K562 (cell line): ENCODE measurements at regions not wholly inside any gene's neighbourhood (a gene's known extent, or its start where the extent isn't known, plus 50 kb on each side); places are given as distances from the start of the nearest gene placed in this dataset.

Experiments used
- ATAC-seq: fragments of 200-7000 bp; cut with Tn5 transposase; 3 replicates; pipeline ENCODE4 v1.9.1; 2020; ENCODE audit warnings: moderate library complexity
- BruUV-seq: library from RNA; stranded (reverse); fragments of 400-500 nt; replicated peaks from 2 replicates; lab custom pipeline; 2021; lab: Mats Ljungman, UMichigan
- CTCF ChIA-PET: fragments of 300-600 bp; formaldehyde crosslinking; extraction: SDS; loops from one replicate; lab custom pipeline; 2021; ENCODE audit warnings: low intra/inter-chr PET ratio; lab: Yijun Ruan, JAX
- POLR2A ChIA-PET: fragments of 300-600, 350-650 bp; sonication (Branson Sonifier 250); formaldehyde crosslinking; extraction: SDS; loops from one replicate; lab custom pipeline; 2021; ENCODE audit warnings: antibody characterized with exemption, inconsistent platforms; lab: Yijun Ruan, JAX
- DNase-seq, 4 experiments: peaks; one replicate each; pipeline versions ENCODE4 v3.0.0 to v3.0.0-alpha.2; 2011 to 2018; ENCODE audit warnings: low spot score in 3 of 4, mixed read lengths in 3 of 4; ENCODE audit errors: extremely low read depth in 1 of 4
- FAIRE-seq: peaks from 2 replicates; lab custom pipeline; 2011; peaks lifted over from hg19 to GRCh38; lab: Jason Lieb, UNC
- H2AFZ ChIP-seq: 2 replicates; pipeline ENCODE4 v1.6.0; 2011; ENCODE audit warnings: low read depth, low read length, control low read depth, inconsistent platforms
- H3K27ac ChIP-seq: fragments of 200-600 bp; 3 replicates; pipeline ENCODE4 v1.8.0; 2011; ENCODE audit warnings: low read depth, mild to moderate bottlenecking, control low read depth, inconsistent platforms, low read length, moderate library complexity, mixed read lengths; ENCODE audit errors: extremely low read depth
- H3K27me3 ChIP-seq, 2 experiments: fragments of 300-600 bp in 1 of 2; 2 replicates in 1 of 2; 3 replicates in 1 of 2; pipeline versions ENCODE4 v1.6.0 to v1.8.0; 2011; ENCODE audit warnings: inconsistent platforms in 2 of 2, low read length in 2 of 2, mild to moderate bottlenecking in 1 of 2, mixed read lengths in 1 of 2, moderate library complexity in 1 of 2; ENCODE audit not compliant: control insufficient read depth in 2 of 2, insufficient read depth in 2 of 2
- H3K36me3 ChIP-seq: fragments of 300-600 bp; 3 replicates; pipeline ENCODE4 v1.8.0; 2011; ENCODE audit warnings: mild to moderate bottlenecking, low read length, inconsistent platforms; ENCODE audit not compliant: control insufficient read depth, insufficient read depth
- H3K4me1 ChIP-seq, 2 experiments: fragments of 200-600 bp in 1 of 2; replicated peaks in 1 of 2; 2 replicates in 1 of 2; 3 replicates in 1 of 2; pipeline versions ENCODE4 v1.5.1 to v1.8.0; 2011; ENCODE audit warnings: inconsistent platforms in 2 of 2, low read length in 2 of 2, mild to moderate bottlenecking in 1 of 2, mixed read lengths in 1 of 2, moderate library complexity in 1 of 2; ENCODE audit not compliant: control insufficient read depth in 2 of 2, insufficient read depth in 2 of 2
- H3K4me2 ChIP-seq: 2 replicates; pipeline ENCODE4 v1.6.1; 2011; ENCODE audit warnings: low read length, control low read depth, inconsistent platforms, mixed read lengths; ENCODE audit not compliant: insufficient read depth
- H3K4me3 ChIP-seq: fragments of 200-600 bp; sonication (generic), shearing (Covaris generic); 2 replicates; pipeline ENCODE4 v1.5.1; 2016; ENCODE audit warnings: control low read depth, inconsistent platforms
- H3K79me2 ChIP-seq: fragments of 200-600 bp; 3 replicates; pipeline ENCODE4 v1.8.0; 2011; ENCODE audit warnings: low read length, inconsistent platforms; ENCODE audit not compliant: control insufficient read depth, insufficient read depth
- H3K9ac ChIP-seq, 2 experiments: 2 replicates each; pipeline versions ENCODE4 v1.6.0 to v1.6.1; 2011; ENCODE audit warnings: low read depth in 2 of 2, low read length in 2 of 2, control low read depth in 1 of 2, inconsistent platforms in 1 of 2, mild to moderate bottlenecking in 1 of 2, mixed read lengths in 1 of 2; ENCODE audit not compliant: insufficient read depth in 1 of 2
- H3K9me1 ChIP-seq: one replicate; pipeline ENCODE4 v1.6.0; 2011; ENCODE audit warnings: inconsistent platforms, mild to moderate bottlenecking, low read length, moderate library complexity; ENCODE audit not compliant: control insufficient read depth, insufficient read depth
- H3K9me3 ChIP-seq: replicated peaks from 2 replicates; pipeline ENCODE4 v1.5.1; 2011; ENCODE audit warnings: low read depth, low read length, inconsistent platforms; ENCODE audit not compliant: control insufficient read depth, insufficient read depth
- H4K20me1 ChIP-seq: replicated peaks from 2 replicates; pipeline ENCODE4 v1.6.1; 2011; ENCODE audit warnings: low read length, inconsistent platforms, mixed read lengths; ENCODE audit not compliant: control insufficient read depth, insufficient read depth
- ILF3 ChIP-seq: fragments of 450-650 bp; IDR thresholded peaks from 2 replicates; pipeline ENCODE4 v1.6.1; 2018; ENCODE audit warnings: antibody characterized with exemption, mild to moderate bottlenecking, moderate library complexity, borderline replicate concordance
- PHB ChIP-seq: fragments of 250-450 bp; sonication (Bioruptor Pico); IDR thresholded peaks from 2 replicates; pipeline ENCODE4 v1.5.0; 2021
- PPARD ChIP-seq: fragments of 250-450 bp; sonication (Bioruptor Pico); IDR thresholded peaks from 2 replicates; pipeline ENCODE4 v1.8.0; 2022; ENCODE audit warnings: inconsistent platforms, mild to moderate bottlenecking, moderate library complexity
- PURB ChIP-seq: sonication (generic); formaldehyde crosslinking; IDR thresholded peaks from 2 replicates; pipeline ENCODE4 v1.9.0; 2021; ENCODE audit warnings: low read depth, mild to moderate bottlenecking, missing genetic modification reagents
- SAP30 ChIP-seq: fragments of 200-600 bp; sonication (generic); IDR thresholded peaks from 2 replicates; pipeline ENCODE4 v1.6.1; 2012; ENCODE audit warnings: borderline replicate concordance, low read depth, mild to moderate bottlenecking, moderate library complexity, low read length, control low read depth, inconsistent platforms; ENCODE audit not compliant: insufficient read depth, poor library complexity, severe bottlenecking
- SMARCA5 ChIP-seq: fragments of 450-650 bp; IDR thresholded peaks from 2 replicates; pipeline ENCODE4 v1.6.1; 2016
- TRIM28 ChIP-seq: fragments of 450-650 bp; IDR thresholded peaks from 2 replicates; pipeline ENCODE4 v1.6.1; 2017
- ZBTB8A ChIP-seq: fragments of 450-650 bp; IDR thresholded peaks from 2 replicates; pipeline ENCODE4 v1.6.1; 2018; ENCODE audit warnings: mild to moderate bottlenecking, moderate library complexity; ENCODE audit not compliant: partially characterized antibody
- ZNF311 ChIP-seq: fragments of 250-450 bp; sonication (Bioruptor Pico); IDR thresholded peaks from 2 replicates; pipeline ENCODE4 v1.4.0; 2020; ENCODE audit warnings: mild to moderate bottlenecking, moderate library complexity
- ZNF445 ChIP-seq: fragments of 250-450 bp; sonication (Bioruptor Pico); IDR thresholded peaks from 2 replicates; pipeline ENCODE4 v1.4.0; 2020; ENCODE audit warnings: low read depth, mild to moderate bottlenecking, moderate library complexity
- ZNF584 ChIP-seq: fragments of 200-800 bp; sonication (Bioruptor generic); IDR thresholded peaks from 2 replicates; pipeline ENCODE4 v1.6.1; 2016; ENCODE audit warnings: low read depth, mild to moderate bottlenecking, missing genetic modification characterization, missing compliant biosample characterization
- WGBS: fragments of 100-300 bp; shearing (Covaris generic); methylation state at CpG from one replicate; pipeline ENCODE4 v1.1.6; 2016; ENCODE audit warnings: low coverage, mixed read lengths; ENCODE audit not compliant: insufficient coverage; ENCODE audit errors: missing lambda C conversion rate; 5-methylcytosine and 5-hydroxymethylcytosine counted together
- in situ Hi-C: fragments of 300-500 bp; cut with MboI; formaldehyde crosslinking; loops from 4 replicates; pipeline ENCODE4 v1.15.0; 2018; ENCODE audit warnings: inconsistent platforms, mixed read lengths
- intact Hi-C: fragments of 100-400 bp; cut with micrococcal nuclease; formaldehyde crosslinking; loops from 2 replicates; pipeline ENCODE4 v1.14.2; 2022
- TF ChIP-seq, protein P1 (sequence below), 2 experiments: fragments of 200-800 bp in 1 of 2; sonication (Bioruptor generic) in 1 of 2; sonication (generic) in 1 of 2; formaldehyde crosslinking in 1 of 2; IDR thresholded peaks in 1 of 2; conservative IDR thresholded peaks in 1 of 2; 2 replicates each; pipeline versions ENCODE4 v1.5.0 to v1.6.1; 2016 to 2020; ENCODE audit warnings: missing compliant biosample characterization in 1 of 2, missing genetic modification characterization in 1 of 2, missing genetic modification reagents in 1 of 2
- TF ChIP-seq, protein P2 (sequence below): fragments of 450-650 bp; conservative IDR thresholded peaks from 2 replicates; pipeline ENCODE4 v1.6.1; 2016; ENCODE audit warnings: missing genetic modification characterization, low read depth, mild to moderate bottlenecking, control low read depth, missing compliant biosample characterization

DNA sequence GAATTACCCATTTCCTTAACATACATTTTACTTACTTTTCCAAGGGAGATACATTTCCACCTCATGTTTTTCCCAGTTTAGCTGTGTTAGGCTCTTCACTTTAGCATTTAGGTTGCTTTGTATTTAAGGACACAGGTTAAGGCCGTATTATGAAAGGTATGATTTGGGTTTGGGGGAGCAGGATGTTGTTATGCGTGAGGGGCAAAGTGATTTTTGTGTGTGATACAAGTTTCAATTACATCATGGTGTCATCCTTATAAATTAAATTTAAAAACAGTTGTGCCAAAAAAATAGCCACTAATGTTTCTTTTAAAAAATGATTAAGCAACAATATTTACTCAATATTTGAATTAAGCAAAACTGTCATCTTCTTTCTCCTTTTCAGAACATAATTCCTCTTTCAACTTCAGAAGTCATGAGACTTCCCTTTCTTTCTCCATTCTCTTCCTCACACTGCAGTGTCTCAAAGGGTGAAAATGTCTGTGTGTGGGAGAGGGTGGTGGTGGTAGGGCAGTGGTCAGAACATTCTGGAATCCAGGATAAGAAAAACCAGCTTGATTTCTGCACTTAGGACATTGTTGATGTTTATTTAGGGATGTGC lies 126.2 kb downstream of the KCNRG start (continued):
- TF ChIP-seq, protein P1, sequence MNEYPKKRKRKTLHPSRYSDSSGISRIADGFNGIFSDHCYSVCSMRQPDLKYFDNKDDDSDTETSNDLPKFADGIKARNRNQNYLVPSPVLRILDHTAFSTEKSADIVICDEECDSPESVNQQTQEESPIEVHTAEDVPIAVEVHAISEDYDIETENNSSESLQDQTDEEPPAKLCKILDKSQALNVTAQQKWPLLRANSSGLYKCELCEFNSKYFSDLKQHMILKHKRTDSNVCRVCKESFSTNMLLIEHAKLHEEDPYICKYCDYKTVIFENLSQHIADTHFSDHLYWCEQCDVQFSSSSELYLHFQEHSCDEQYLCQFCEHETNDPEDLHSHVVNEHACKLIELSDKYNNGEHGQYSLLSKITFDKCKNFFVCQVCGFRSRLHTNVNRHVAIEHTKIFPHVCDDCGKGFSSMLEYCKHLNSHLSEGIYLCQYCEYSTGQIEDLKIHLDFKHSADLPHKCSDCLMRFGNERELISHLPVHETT (CRISPR knock-in tag; conservative IDR thresholded peaks at IDR 0.05 in 1 of 2, IDR thresholded peaks at IDR 0.05 in 1 of 2), result no peak
- TF ChIP-seq ZNF311 (CRISPR knock-in tag) (no peak), ZNF584 (CRISPR knock-in tag) (no peak)

DNA sequence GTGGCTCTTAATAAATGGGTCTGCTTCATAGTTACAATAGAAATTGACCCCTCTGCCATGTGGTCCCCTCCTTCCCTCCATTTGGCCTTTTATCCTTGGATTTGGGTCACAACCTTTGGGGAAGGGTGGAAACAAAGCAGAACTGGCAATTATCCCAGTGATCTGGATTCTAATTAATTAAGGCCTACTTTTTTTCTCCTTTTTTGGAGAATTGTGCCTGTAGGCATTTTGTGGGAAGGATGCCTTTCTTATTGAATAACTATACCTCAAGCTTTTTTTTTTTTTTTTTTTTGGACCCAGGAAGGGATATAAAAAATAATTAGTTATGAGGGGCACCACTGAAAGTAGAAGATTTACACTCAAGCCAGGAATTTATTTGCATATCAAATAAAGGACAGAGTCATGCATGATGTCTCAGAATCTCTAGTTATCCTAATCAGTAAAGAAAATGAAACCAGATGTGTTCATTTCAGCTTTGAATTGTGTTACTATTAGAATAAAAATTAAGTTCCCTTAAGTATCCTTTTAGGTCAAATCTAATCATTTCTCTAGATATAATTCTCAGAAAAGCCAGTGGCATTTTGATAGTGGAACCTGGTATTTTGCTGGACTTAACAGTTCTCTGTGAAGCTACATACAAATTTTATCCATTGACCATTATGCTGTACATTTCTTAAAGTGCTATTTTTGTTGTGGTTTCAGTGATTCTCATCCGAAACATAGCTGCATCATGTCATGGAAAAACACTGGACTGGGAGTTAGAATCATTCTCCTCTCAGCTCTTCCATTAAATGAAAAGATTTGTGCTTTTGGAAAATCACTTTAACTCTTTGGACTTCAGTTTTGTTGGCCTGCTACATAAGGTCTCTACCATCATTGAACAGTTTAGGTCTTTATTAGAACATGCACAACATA lies 129.3 kb downstream of the KCNRG start:
- Histone ChIP-seq H3K4me2 (no peak overlapping the region), H3K36me3 (no peaks in the 10 kb centered on the region), H3K9me1 (no peaks in the 10 kb centered on the region), H3K9me3 (no peaks in the 10 kb centered on the region), H3K4me1 (no peaks in the 10 kb centered on the region), H3K4me3 (no peak overlapping the region), H3K9ac (no peak overlapping the region), H3K27me3 (no peaks in the 10 kb centered on the region), H3K79me2 (no peaks in the 10 kb centered on the region), H3K27ac (no peak overlapping the region), H2AFZ (no peak overlapping the region), H4K20me1 (no peaks in the 10 kb centered on the region)
- DNase-seq, result no peak
- no TSS peak for BruUV-seq
- 45% methylated on average over 1 of the region's 1 CpG for WGBS
- ATAC-seq, result no peak
- intact Hi-C loops (no loop called here), in situ Hi-C loops (no loop called here)
- CTCF ChIA-PET, result no interaction called here
- no peak for FAIRE-seq
- POLR2A ChIA-PET, result interaction anchor here (1.2 kb wide), 1 partner anchor 18 kb away, joined by 3 read pairs; no protein-coding TSS in a partner anchor
- TF ChIP-seq ILF3, result no peak
- TF ChIP-seq ZBTB8A, result no peak
- no peak for TF ChIP-seq SMARCA5
- TF ChIP-seq, protein P2, sequence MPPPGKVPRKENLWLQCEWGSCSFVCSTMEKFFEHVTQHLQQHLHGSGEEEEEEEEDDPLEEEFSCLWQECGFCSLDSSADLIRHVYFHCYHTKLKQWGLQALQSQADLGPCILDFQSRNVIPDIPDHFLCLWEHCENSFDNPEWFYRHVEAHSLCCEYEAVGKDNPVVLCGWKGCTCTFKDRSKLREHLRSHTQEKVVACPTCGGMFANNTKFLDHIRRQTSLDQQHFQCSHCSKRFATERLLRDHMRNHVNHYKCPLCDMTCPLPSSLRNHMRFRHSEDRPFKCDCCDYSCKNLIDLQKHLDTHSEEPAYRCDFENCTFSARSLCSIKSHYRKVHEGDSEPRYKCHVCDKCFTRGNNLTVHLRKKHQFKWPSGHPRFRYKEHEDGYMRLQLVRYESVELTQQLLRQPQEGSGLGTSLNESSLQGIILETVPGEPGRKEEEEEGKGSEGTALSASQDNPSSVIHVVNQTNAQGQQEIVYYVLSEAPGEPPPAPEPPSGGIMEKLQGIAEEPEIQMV (tag), result no peak
- TF ChIP-seq PHB (CRISPR knock-in tag), result no peak
- no peak for TF ChIP-seq TRIM28
- TF ChIP-seq SAP30, result no peak
- no peak for TF ChIP-seq PPARD (CRISPR knock-in tag)
- no peak for TF ChIP-seq PURB
- no peak for TF ChIP-seq ZNF445 (CRISPR knock-in tag)
